Left hindlimb (tissue), 1 donor: ENCODE measurements at regions not wholly inside any gene's neighbourhood (a gene's known extent, or its start where the extent isn't known, plus 50 kb on each side); places are given as distances from the start of the nearest gene placed in this dataset.
A peak's percentile ranks its signal among the peaks of the same experiment; 100 is the strongest.
"Not testable (repeated sequence)": the region's sequence is repeated elsewhere in the genome, so short reads cannot be mapped to it uniquely, and the experiment has no call there.

Source experiments
- DNase-seq: peaks from one replicate; pipeline ENCODE4 v3.0.0-alpha.2; 2018

DNA sequence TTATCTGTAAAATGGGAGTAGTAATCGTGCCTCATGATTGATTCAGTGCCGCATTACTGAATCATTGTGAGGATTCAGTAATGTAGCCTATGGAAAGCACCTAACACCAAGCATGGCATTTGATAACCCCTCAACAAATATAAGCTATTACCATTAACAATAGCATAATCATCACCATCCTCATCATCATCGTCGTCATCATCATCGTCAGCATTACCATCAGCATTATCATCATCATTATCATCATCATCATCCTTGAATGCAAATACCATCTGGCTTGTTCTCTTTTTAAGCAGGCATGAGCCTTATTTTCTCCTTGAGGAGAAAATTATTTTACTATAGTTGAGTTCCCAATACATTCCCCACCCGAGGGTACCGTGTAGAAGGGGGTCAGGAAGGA, 115.4 kb upstream of the PTPRG start:
- no peak for DNase-seq

GRCh38 chr3:61446341-61446740, 115.0 kb upstream of the PTPRG start:
- no peak for DNase-seq

DNA sequence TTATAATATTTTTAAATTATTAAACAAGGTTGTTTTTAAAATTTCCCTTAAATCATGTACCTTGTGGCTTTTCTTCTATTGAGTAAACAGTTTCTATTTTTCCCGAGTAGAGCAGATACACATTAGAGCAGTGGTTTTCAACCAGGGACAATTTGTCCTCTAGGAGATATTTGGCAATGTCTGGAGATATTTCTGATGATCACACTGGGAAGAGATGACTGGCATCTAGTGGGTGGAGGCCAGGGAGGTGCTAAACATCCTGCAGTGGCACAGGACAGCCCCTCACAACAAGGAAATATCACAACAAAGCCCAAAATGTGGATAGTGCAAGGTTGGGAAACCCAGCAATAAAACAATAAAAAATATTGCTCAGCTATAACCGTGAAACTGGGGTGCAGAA, 113.0 kb upstream of the PTPRG start:
- no peak for DNase-seq

GRCh38 chr3:61449327-61450040, 111.9 kb upstream of the PTPRG start:
- no peak for DNase-seq

- DNase-seq, result no peak
Observed at GRCh38 chr3:61450866-61451265, 110.5 kb upstream of the PTPRG start.

DNA sequence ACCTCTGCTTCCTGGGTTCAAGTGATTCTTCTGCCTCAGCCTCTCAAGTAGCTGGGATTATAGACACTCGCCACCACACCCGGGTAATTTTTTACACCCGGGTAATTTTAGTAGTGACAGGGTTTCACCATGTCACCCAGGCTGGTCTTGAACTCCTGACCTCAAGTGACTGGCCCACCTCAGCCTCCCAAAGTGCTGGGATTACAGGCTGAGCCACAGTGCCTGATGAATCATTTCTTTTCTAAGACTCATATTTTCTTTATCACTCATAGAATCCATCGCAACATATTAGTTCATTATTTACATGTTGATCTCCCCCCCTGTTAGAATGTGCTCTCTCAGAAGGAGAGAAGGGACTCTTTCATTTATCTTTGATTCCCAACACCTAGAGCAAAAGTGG, 109.5 kb upstream of the PTPRG start:
- DNase-seq, result no peak

DNA sequence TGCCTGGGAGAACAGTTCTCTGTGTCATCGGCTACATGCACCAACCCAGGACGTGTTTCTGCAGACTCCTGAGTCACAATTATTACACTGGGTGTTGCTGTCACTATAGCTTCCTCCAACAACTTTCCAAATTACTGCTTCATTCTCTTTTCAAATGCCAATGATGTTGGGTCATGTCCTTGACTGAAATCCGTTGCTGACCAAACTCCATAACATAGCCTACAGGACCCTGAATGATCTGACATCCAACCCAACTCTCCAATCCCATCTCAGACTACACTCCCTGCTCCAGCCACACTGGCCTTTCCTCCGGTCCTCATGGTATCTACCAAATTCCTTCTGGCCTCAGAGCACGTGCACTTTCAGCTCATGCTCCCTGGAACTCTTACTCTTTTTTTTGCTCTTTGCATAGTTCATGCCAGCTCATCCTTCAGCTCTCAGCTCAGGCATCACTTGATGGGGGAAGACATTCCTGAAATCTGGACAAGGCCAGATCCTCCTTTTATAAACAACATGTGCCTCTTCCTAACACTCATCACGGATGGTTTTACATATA, 108.8 kb upstream of the PTPRG start:
- DNase-seq, result no peak

DNA sequence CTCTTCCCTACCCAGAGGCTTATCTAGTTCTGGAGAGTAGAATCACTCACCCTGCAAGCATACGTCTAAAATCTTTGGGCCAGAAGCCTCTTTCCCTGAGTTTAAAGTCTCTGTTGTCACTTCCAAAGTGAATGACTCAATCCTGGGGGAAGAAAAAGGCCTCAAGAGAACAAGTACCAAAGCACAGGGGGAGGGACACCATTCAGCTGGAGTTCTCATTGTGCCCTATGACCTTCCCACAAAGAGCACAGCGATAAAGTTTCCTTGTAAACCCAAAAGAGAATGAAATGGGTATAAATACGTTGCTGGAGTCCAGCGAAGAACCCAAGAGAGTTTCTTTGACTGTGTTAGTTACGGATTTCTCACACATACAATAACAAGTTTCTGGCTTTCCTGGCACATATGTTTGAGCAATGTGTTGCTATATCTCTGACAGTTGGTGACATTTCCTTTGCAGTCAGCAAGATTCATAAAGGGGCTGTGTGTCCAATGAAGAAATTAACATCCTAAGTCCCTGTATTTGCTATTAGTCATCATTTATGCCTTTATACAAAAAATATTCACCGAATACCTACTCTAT, 107.3 kb upstream of the PTPRG start:
- DNase-seq, result no peak

DNA sequence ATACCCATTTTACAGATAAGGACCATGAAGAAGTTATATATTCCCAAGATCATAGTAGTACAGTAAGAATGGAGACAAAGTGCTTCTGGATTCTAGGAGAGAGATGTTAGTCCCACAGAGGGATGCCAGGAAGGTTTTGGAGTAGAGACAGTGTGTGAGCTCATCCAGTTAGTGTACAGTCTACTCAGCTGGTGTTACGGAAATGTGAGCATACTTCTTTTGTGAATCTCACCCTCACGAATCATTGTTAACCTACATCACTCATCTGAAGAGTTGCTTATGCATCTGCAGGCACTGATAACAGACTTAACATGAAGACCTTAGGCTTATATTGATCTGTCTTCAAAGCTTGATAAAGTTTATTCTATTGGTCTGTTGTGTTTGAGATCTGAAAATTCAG, 106.6 kb upstream of the PTPRG start:
- DNase-seq, result no peak

- no peak for DNase-seq
Observed at GRCh38 chr3:61460636-61461035, 100.7 kb upstream of the PTPRG start.

DNA sequence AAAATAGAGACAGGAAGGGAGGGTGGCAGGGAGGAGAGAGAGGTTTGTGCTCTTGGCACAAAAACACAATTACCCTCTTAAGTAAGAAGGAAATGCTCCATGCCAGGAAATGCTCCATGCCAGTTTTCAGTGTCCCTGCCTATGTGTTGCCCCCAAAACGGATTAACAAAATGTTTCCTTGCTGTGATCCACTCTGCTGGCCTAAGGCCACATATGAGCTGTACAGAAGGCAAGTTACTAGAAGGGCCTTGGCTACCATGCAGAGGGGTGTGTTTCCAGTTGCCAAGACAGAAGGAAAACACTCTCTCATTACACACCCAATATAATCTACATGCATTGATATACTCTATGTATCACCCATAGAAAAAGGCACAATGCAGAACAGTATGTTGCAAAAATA, 98.2 kb upstream of the PTPRG start:
- peak; percentile 26 for DNase-seq

DNA sequence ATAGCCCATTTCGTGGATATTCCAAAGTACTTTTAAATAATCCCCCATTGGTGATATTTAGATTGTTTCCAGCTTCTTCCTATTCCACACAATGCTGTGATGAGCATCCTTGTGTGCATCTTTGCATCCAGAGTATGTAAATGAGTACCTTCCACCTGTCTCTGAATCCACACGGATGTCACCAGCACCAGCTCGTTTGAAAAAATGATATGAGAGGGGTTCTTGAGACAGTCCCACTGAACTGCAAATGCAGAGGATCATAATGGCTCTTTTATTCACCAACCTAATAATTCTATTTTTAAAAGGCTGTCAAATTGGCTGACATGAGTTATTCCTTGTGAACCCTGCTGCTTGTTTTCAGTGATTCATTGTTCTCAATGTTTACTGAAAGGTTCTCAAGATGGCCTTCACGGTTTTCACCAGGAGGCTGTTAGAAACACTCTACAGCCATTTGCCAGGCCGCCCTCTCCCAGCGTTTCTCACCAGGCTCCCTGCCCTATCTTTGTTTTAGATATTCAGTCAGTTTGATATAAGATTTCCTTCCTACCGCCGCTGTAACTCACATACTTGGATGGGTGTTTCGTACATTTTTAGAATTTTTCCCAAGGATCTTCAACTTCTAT, 96.7 kb upstream of the PTPRG start:
- DNase-seq, result no peak

DNA sequence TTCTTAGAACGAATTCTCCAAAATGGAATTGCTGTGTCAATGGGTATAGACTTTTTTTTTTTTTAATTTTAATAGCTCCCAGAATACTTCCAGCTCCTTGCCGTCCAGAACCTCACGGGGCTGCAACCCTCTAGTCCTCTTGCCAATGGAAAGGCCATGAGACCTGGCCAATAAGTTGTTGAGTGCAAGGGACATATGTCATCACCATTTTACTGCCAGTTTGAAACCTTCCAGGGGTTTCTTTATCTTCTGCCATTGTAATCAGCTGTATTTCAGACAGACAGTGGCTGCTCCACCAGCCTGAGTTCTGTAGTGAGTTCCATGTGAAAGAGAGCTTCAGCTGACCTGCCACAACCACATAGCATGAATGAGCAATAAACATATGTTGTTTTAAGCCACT, 95.0 kb upstream of the PTPRG start:
- DNase-seq, result no peak

- no peak for DNase-seq
Observed at GRCh38 chr3:61483997-61484396, 77.4 kb upstream of the PTPRG start.

DNA sequence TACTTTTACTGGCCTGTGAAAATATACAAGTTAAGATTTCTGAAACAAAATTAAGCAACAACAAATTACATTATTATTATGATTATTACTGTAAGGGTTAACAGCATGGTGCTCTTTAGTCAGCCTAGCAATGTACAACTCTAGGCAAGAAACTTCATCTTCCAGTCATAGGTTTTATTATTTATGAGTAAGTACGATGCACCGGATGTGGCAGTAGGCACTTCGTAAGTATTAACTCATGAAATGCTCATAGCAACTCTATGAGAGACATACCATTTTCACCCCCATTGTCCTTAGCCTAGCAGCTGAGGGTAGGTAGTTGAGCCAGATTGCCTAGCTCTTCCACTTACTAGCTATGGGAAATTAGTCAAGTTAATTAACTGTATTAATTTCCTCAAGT, 68.0 kb upstream of the PTPRG start:
- DNase-seq, result no peak

DNA sequence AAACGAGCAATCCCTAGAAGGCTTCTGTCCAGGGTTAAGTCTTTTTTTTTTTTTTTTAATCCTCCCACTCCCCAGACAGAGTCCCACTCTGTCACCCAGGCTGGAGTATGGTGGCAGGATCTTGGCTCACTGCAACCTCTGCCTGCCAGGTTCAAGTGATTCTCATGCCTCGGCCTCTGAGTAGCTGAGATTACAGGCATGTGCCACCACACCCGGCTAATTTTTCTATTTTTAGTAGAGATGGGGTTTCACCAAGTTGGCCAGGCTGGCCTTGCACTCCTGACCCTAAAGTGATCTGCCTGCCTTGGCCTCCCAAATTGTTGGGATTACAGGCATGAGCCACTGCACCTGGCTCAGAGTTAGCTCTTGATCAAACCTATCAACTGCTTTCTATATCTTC, 67.1 kb upstream of the PTPRG start:
- not testable (repeated sequence) for DNase-seq

GRCh38 chr3:61497463-61497862, 63.9 kb upstream of the PTPRG start:
- DNase-seq, result no peak

DNA sequence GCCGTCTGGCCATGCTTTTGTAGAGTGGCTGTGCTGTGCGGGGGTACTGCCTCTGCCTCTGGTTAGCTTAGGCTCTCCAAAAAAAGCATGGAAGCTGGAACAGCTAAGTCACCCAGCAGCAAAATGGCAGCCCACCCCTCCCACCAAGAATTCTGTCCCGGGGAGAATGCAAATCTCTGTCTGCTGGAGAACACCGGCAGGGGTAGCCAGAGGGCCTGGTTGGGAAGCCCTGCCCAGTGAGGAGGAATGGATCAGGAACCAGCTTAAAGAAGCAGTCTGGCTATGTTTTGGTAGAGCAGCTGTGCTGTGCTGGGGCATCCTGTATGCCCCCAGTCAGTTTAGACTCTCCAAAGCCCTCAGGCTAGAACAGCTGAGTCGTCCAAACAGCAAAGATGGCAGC, 56.2 kb upstream of the PTPRG start:
- DNase-seq, result no peak

DNA sequence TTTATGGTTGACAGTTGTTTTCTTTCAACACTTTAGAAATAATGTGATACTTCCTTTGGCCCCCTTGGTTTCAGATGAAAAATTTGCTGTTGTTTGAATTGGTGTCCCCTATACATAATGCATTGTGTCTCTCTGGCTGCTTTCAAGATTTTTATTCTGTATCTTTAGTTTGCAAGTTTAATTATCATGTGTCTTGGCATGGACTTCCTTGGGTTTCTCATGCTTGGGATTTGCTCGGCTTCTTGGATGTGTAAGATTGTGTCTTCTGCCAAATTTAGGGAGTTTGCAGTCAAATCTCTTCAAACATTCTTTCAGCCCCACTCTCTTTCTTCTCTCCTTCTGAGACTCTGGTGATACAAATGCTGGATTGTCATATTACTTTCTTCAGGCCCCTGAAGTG, 53.4 kb upstream of the PTPRG start:
- DNase-seq, result no peak
